Psoas muscle (tissue), 7 donors: ENCODE measurements at regions not wholly inside any gene's neighbourhood (a gene's known extent, or its start where the extent isn't known, plus 50 kb on each side); places are given as distances from the start of the nearest gene placed in this dataset.

ENCODE experiments used
- ATAC-seq, 4 donors: fragments of 200-7000 bp; cut with Tn5 transposase; one replicate each; pipeline ENCODE4 v1.9.1; 2020; ENCODE audit warnings: moderate library complexity in 3 of 4, mild to moderate bottlenecking in 2 of 4
- DNase-seq, 2 donors: peaks; one replicate each; pipeline ENCODE4 v3.0.0-alpha.2; 2020
- H3K27ac ChIP-seq: fragments of 200-600 bp; one replicate; pipeline ENCODE4 v1.8.0; 2022
- H3K27me3 ChIP-seq, 3 donors: fragments of 200-600 bp in 1 of 3; one replicate each; pipeline versions ENCODE4 v1.6.1 to v1.8.0; 2013 to 2022; ENCODE audit warnings: low read length in 2 of 3, mild to moderate bottlenecking in 2 of 3, moderate library complexity in 1 of 3; ENCODE audit not compliant: insufficient read depth in 3 of 3
- H3K36me3 ChIP-seq, 2 donors: fragments of 200-600 bp in 1 of 2; one replicate each; pipeline versions ENCODE4 v1.6.1 to v1.8.0; 2013 to 2022; ENCODE audit warnings: low read depth in 1 of 2, mild to moderate bottlenecking in 1 of 2, moderate library complexity in 1 of 2; ENCODE audit not compliant: insufficient read depth in 1 of 2
- H3K4me1 ChIP-seq: fragments of 200-600 bp; one replicate; pipeline ENCODE4 v1.8.0; 2022
- H3K4me3 ChIP-seq: fragments of 200-600 bp; one replicate; pipeline ENCODE4 v1.8.0; 2022; ENCODE audit warnings: mild to moderate bottlenecking
- H3K9me3 ChIP-seq: fragments of 200-600 bp; one replicate; pipeline ENCODE4 v1.8.0; 2022
- WGBS, 3 donors: extraction: QIAGEN DNeasy Blood & Tissue Kit; methylation state at CpG; one replicate each; pipeline versions ENCODE4 v1.1.6 to v1.1.7; 2013; 5-methylcytosine and 5-hydroxymethylcytosine counted together
- intact Hi-C, 2 donors: fragments of 100-400 bp; cut with DNase I; formaldehyde crosslinking; loops; one replicate each; pipeline versions ENCODE4 v1.11.0 to v1.14.2; 2022
- TF ChIP-seq, protein P1 (sequence below): fragments of 200-600 bp; IDR thresholded peaks from one replicate; pipeline ENCODE4 v1.8.0; 2022; ENCODE audit warnings: antibody characterized with exemption
- donor health status: healthy with polysubstance abuse.
- donor health status: DM: no; HTN: no; CAD: no; lungs with moderate emphysema.
- donor health status: Bipolar disorder and iron deficiency.
- donor health status: healthy.
- donor health status: DM: yes; HTN: yes; CAD: no.
- donor health status: DM: no; HTN: no; CAD: no.
- donor health status: DM: yes; HTN: yes; CAD: no.

DNA sequence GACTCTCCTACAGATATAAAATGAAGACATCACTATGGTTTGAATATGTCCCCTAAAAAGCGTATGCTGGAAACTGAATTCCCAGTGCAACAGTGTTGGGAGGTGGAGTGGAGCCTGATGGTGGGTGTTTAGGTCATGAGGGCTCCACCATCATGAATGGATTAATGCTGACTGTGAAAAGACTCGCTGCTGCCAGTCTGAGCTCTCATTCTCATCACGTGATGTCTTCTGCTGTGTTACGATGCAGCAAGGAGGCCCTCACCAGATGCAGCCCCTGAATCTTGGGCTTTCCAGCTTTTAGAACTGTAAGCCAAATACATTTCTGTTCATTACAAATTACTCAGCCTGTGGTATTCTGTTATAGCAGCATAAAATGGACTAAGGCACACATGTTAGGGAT, 73.8 kb upstream of the PPP2R5A start:
- H3K9me3 ChIP-seq: no peaks in the 10 kb centered on the region
- WGBS, 3 donors: 89 to 96% (median 91%) methylated on average over 4 of the region's 4 CpGs
- no peak overlapping the region for H3K27ac ChIP-seq
- DNase-seq: no peak
- no peak overlapping the region for H3K4me3 ChIP-seq
- intact Hi-C loops: loop anchor here in 1 of 2 donors (1.0 kb wide), 1 partner anchor 38 kb away; no protein-coding TSS in a partner anchor
- H3K27me3 ChIP-seq: no peaks in the 10 kb centered on the region
- no peak for ATAC-seq
- H3K36me3 ChIP-seq: no peaks in the 10 kb centered on the region
- TF ChIP-seq, protein P1, sequence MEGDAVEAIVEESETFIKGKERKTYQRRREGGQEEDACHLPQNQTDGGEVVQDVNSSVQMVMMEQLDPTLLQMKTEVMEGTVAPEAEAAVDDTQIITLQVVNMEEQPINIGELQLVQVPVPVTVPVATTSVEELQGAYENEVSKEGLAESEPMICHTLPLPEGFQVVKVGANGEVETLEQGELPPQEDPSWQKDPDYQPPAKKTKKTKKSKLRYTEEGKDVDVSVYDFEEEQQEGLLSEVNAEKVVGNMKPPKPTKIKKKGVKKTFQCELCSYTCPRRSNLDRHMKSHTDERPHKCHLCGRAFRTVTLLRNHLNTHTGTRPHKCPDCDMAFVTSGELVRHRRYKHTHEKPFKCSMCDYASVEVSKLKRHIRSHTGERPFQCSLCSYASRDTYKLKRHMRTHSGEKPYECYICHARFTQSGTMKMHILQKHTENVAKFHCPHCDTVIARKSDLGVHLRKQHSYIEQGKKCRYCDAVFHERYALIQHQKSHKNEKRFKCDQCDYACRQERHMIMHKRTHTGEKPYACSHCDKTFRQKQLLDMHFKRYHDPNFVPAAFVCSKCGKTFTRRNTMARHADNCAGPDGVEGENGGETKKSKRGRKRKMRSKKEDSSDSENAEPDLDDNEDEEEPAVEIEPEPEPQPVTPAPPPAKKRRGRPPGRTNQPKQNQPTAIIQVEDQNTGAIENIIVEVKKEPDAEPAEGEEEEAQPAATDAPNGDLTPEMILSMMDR: no peak
- H3K4me1 ChIP-seq: peaks cover 8% of the 10 kb centered on the region

DNA sequence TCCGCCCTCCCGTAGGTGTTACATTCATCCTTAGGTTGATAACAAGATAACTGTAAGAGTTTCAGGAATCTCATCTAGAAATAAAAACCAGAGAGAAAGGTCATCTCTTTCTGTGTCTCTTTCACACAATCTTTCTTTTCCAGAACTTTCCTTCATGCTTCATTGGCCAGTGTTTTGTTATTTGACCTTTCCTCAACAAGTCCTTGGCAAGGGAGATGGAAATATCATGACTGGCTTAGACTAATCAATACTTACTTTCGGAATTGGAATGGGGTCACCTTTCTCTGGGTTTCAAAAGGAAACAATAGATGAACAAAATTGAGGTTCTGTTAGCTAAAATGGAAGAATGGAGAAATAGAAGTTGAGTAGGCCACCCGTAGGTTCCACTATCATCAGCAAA, 72.9 kb upstream of the PPP2R5A start:
- WGBS, 3 donors: 90 to 92% (median 92%) methylated on average over 4 of the region's 4 CpGs
- intact Hi-C loops: no loop called here
- DNase-seq (no peak), ATAC-seq (no peak)
- Histone ChIP-seq H3K4me1 (peaks cover 5% of the 10 kb centered on the region), H3K27me3 (no peaks in the 10 kb centered on the region), H3K4me3 (no peak overlapping the region), H3K9me3 (no peaks in the 10 kb centered on the region), H3K27ac (no peak overlapping the region), H3K36me3 (no peaks in the 10 kb centered on the region)
- TF ChIP-seq, protein P1: no peak

DNA sequence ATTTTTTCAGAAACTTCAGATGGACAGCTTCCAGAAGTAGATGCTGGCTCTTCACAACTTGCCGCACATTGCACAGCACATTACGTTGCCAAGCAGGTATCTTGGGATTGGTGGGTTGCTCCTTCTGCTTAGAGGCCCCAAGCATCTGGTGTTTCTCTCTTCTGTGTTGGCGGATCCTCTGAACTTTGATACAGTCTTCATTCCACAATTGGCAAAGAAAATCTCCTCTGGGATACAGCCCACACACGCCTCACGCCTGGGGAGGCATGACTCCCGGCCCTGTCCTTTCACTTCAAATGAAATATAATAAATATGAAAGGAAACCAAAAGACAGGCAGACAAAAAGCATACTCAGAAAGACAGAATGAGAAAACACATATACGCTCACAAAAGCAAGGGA, 72.3 kb upstream of the PPP2R5A start:
- ATAC-seq (no peak), DNase-seq (no peak)
- WGBS, 3 donors: 61 to 65% (median 63%) methylated on average over 7 of the region's 7 CpGs
- Histone ChIP-seq H3K4me1 (no peaks in the 10 kb centered on the region), H3K4me3 (no peak overlapping the region), H3K27me3 (no peaks in the 10 kb centered on the region), H3K9me3 (no peaks in the 10 kb centered on the region), H3K36me3 (no peaks in the 10 kb centered on the region), H3K27ac (no peak overlapping the region)
- intact Hi-C loops: no loop called here
- TF ChIP-seq, protein P1: no peak

DNA sequence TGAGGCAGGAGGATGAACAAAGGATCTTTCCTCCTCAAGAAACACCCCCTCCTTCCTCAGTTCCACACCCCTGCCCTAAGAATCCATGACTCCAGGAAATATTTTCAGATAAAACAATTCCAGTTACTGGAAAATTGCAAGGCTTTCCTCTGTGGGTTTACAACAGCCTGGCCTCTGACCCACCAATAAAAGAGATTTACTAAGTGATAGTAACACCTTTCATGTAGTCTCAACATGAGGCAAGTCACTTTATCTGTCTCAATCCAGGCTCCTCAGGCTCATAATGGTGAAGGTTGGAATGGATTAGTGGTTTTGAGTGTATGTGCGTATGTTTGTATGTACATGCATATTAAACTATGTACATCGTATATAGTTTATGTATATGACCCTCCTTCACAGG, 71.4 kb upstream of the PPP2R5A start:
- DNase-seq (no peak), ATAC-seq (no peak)
- 93 to 94% (median 94%) methylated on average over 2 of the region's 2 CpGs for WGBS, 3 donors
- Histone ChIP-seq H3K9me3 (no peaks in the 10 kb centered on the region), H3K27me3 (no peaks in the 10 kb centered on the region), H3K36me3 (no peaks in the 10 kb centered on the region), H3K4me3 (no peak overlapping the region), H3K27ac (no peak overlapping the region), H3K4me1 (peaks cover 4% of the 10 kb centered on the region)
- intact Hi-C loops: no loop called here
- TF ChIP-seq, protein P1: no peak

DNA sequence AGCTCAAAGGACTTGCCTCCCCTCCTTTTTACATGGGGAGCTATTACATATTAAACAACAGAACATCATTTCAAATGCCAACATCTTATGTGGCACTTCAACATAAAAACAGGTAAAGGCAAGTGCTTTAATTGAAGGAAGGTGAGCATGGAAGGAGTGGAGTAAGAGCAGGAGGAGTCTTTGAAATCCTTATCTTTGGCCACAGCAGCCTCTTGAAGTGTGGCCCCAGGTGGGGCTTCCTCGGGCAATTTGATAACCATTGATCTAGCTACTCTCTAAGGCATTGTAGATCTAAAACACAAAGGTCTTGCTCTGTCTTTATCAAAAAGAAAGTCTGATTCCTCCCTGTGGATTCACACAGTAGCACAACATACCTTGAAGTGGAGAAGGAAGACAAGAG, 70.9 kb upstream of the PPP2R5A start:
- no peak for DNase-seq
- no peak for ATAC-seq
- no peak overlapping the region for H3K27ac ChIP-seq
- no peak overlapping the region for H3K4me3 ChIP-seq
- 0 to 58% (median 0%) methylated on average over 1 of the region's 1 CpG for WGBS, 3 donors
- no peaks in the 10 kb centered on the region for H3K27me3 ChIP-seq
- intact Hi-C loops: no loop called here
- TF ChIP-seq, protein P1: no peak
- no peaks in the 10 kb centered on the region for H3K36me3 ChIP-seq
- H3K9me3 ChIP-seq: no peaks in the 10 kb centered on the region
- peaks cover 7% of the 10 kb centered on the region for H3K4me1 ChIP-seq
